ENCODE measurements at regions not wholly inside any gene's neighbourhood (a gene's known extent, or its start where the extent isn't known, plus 50 kb on each side); places are given as distances from the start of the nearest gene placed in this dataset.

- Mint-ChIP-seq H3K4me1 (no peaks in the 10 kb centered on the region), H3K36me3 (no peaks in the 10 kb centered on the region), H3K4me3 (no peak overlapping the region), H3K27ac (no peak overlapping the region), H3K9me3 (peaks cover 21% of the 10 kb centered on the region)
- ATAC-seq: no peak
- no peak for DNase-seq (ENCODE audit: low spot score in 2 of 2)
These were observed 683.2 kb upstream of the BRINP3 start for GRCh38 chr1:191160837-191161236.

DNA sequence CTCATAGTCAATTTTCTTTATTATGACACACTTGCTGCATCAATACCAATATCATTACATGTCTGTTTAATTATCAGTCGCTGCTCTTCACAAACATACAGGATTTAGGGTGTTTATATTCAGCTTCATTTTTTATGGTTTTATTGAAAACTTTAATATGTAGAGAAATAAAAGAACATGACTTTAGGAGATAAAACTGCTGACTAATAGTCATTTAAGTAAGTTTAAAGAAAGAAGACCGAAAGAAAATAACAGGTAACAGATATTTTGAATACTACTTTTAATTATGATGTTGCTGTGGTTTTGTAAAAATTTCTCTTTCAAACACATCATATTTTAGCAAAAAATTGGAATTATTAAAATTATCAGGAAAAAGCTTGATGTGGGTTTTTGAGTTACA is 685.1 kb upstream of the BRINP3 start:
- ATAC-seq (no peak), DNase-seq (ENCODE audit: low spot score in 2 of 2) (no peak)
- Mint-ChIP-seq H3K27ac (no peak overlapping the region), H3K36me3 (no peaks in the 10 kb centered on the region), H3K9me3 (peaks cover 13% of the 10 kb centered on the region), H3K4me1 (no peaks in the 10 kb centered on the region), H3K4me3 (no peak overlapping the region)

DNA sequence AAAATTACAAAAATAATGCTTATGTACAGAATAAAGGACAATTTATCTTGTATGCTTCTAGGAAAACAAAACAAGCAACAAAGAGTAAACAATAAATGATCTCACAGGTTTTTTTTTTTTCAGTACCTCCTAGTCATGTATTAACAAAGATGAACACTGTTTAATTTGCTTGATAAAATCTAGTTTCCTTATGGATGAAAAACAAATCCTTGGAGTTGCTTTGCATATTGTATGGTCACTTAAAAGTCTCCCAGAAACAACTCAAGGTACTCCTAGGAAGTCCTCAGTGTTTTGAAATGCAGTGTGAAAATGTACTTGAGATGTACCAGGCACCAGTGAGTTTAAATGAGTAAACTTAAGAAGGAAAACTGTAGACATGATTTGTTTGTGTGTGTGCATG is 686.0 kb upstream of the BRINP3 start:
- Mint-ChIP-seq H3K4me3 (no peak overlapping the region), H3K27ac (no peak overlapping the region)
- ATAC-seq: no peak

GRCh38 chr1:191174298-191174697 is 696.6 kb upstream of the BRINP3 start:
- no peak overlapping the region for H3K27ac Mint-ChIP-seq
- no peaks in the 10 kb centered on the region for H3K36me3 Mint-ChIP-seq
- no peak for ATAC-seq
- no peak overlapping the region for H3K4me3 Mint-ChIP-seq
- DNase-seq (ENCODE audit: low spot score in 2 of 2): no peak
- H3K4me1 Mint-ChIP-seq: no peaks in the 10 kb centered on the region
- peaks cover 11% of the 10 kb centered on the region for H3K9me3 Mint-ChIP-seq

More for the DNA sequence above, 686.0 kb upstream of the BRINP3 start:
- H3K4me1 Mint-ChIP-seq: no peaks in the 10 kb centered on the region
- peaks cover 9% of the 10 kb centered on the region for H3K9me3 Mint-ChIP-seq
- no peaks in the 10 kb centered on the region for H3K36me3 Mint-ChIP-seq
- DNase-seq (ENCODE audit: low spot score in 2 of 2): no peak

DNA sequence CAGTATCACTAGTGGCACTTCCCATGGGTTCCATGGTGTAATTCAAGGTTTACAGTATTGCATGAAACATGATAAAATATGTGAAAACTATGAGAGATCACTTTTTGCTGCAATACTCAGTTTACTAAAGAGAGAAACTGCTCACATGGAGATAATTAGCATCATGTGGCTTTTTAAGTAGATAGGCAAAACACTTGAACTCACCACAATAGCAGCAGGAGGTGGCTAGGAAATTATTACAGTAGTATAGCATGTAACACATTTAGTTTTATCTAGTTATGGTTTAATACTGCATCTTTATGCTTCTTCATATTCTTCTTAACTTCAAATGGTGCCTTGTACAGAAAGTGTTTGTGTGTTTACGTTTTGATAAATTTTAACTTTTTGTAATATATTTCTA is 698.5 kb upstream of the BRINP3 start:
- H3K27ac Mint-ChIP-seq: no peak overlapping the region
- ATAC-seq (no peak), DNase-seq (ENCODE audit: low spot score in 2 of 2) (no peak)
- no peak overlapping the region for H3K4me3 Mint-ChIP-seq
- H3K4me1 Mint-ChIP-seq: no peaks in the 10 kb centered on the region
- H3K9me3 Mint-ChIP-seq: peaks cover 13% of the 10 kb centered on the region
- no peaks in the 10 kb centered on the region for H3K36me3 Mint-ChIP-seq

GRCh38 chr1:191206513-191207207 is 729.0 kb upstream of the BRINP3 start:
- Mint-ChIP-seq H3K4me3 (no peak overlapping the region), H3K4me1 (no peaks in the 10 kb centered on the region), H3K27ac (no peak overlapping the region), H3K9me3 (peaks cover 6% of the 10 kb centered on the region), H3K36me3 (no peaks in the 10 kb centered on the region)
- ATAC-seq (no peak), DNase-seq (ENCODE audit: low spot score in 2 of 2) (no peak)

DNA sequence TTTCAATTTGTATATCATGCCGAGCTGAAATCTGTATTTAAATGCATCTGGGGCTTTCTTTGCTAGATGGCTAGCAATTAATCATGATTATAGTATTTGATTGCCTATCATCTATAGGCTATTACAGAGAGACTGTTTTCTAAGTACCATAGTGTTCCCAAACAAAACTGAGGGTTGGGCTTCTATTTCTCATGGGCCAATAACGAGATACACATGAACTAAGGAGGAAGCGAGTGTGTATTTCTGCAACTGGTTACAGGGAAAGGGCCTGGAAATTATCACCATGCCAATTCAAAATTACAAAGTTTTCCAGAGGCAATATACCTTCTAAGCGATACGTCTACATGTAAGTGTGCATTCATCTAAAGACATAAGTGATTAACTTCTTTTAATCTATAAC is 744.5 kb upstream of the BRINP3 start:
- H3K4me3 Mint-ChIP-seq: no peak overlapping the region
- H3K27ac Mint-ChIP-seq: no peak overlapping the region
- H3K4me1 Mint-ChIP-seq: no peaks in the 10 kb centered on the region
- H3K36me3 Mint-ChIP-seq: no peaks in the 10 kb centered on the region
- no peak for ATAC-seq
- H3K9me3 Mint-ChIP-seq: peaks cover 22% of the 10 kb centered on the region
- no peak for DNase-seq (ENCODE audit: low spot score in 2 of 2)

GRCh38 chr1:191240925-191241324 is 763.3 kb upstream of the BRINP3 start:
- Mint-ChIP-seq H3K36me3 (no peaks in the 10 kb centered on the region), H3K27ac (no peak overlapping the region), H3K4me1 (no peaks in the 10 kb centered on the region), H3K9me3 (peaks cover 9% of the 10 kb centered on the region), H3K4me3 (no peak overlapping the region)
- no peak for DNase-seq (ENCODE audit: low spot score in 2 of 2)
- no peak for ATAC-seq

DNA sequence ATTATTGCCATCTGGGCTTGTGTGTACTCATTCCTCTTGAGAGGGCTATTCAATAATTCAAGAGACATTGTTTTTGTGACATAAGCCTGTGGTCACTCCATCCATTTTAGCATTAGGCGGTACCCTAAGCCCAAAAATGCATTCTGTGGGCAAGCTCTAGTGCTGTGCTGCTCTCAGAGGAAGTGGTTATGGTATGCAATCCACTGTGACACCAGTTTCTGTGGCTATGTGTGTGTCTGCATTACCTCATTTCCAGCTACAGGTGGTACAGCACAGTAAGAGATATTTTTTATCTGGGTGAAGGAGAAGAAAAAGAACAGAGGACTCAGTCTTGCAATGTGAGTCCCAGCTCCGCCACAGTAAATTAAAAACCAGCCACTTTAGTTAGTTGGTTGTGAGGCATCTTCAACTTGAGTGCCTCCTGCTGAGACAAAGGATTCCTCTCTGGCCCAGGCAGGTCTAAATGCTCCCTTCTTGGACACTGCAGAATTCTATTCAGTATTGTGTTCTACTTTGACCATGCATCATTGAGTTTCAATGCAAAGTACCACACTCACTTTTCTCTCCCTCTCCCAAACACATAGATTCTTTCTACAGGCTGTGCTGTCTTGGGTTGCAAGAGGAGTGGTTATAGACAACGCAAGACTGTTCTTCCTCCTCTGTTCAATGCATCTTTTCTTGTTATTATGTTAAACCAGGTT is 777.8 kb upstream of the BRINP3 start:
- H3K4me3 Mint-ChIP-seq: no peak overlapping the region
- H3K36me3 Mint-ChIP-seq: no peaks in the 10 kb centered on the region
- no peak for ATAC-seq
- H3K27ac Mint-ChIP-seq: no peak overlapping the region
- H3K4me1 Mint-ChIP-seq: no peaks in the 10 kb centered on the region
- DNase-seq (ENCODE audit: low spot score in 2 of 2): no peak
- H3K9me3 Mint-ChIP-seq: peaks cover 34% of the 10 kb centered on the region

GRCh38 chr1:191256917-191257316 is 779.3 kb upstream of the BRINP3 start:
- no peak overlapping the region for H3K4me3 Mint-ChIP-seq
- H3K36me3 Mint-ChIP-seq: no peaks in the 10 kb centered on the region
- DNase-seq (ENCODE audit: low spot score in 2 of 2) (no peak), ATAC-seq (no peak)
- no peak overlapping the region for H3K27ac Mint-ChIP-seq
- H3K9me3 Mint-ChIP-seq: peaks cover 31% of the 10 kb centered on the region
- H3K4me1 Mint-ChIP-seq: no peaks in the 10 kb centered on the region

GRCh38 chr1:191260056-191260455 is 782.4 kb upstream of the BRINP3 start:
- Mint-ChIP-seq H3K9me3 (peaks cover 16% of the 10 kb centered on the region), H3K36me3 (no peaks in the 10 kb centered on the region), H3K4me3 (no peak overlapping the region), H3K27ac (no peak overlapping the region), H3K4me1 (no peaks in the 10 kb centered on the region)
- ATAC-seq (no peak), DNase-seq (ENCODE audit: low spot score in 2 of 2) (no peak)

DNA sequence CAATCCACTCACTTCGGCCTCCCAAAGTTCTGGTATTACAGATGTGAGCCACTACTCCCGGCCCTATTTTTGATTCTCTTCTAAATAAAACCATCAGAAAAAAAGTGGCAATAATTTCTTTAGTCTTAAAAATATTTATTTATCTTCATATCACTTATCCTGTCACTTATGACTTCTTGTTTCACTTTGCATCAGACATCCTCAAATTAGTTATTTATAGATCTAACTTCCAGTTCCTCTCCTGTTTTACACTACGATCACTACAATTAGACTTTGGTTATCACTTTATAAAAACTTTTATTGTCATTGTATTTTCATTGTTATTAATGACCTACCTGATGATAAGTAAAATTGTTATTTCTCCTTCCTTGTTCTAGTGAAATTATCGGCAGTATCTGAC is 783.4 kb upstream of the BRINP3 start:
- ATAC-seq: no peak
- DNase-seq (ENCODE audit: low spot score in 2 of 2): no peak
- H3K36me3 Mint-ChIP-seq: no peaks in the 10 kb centered on the region
- H3K27ac Mint-ChIP-seq: no peak overlapping the region
- no peak overlapping the region for H3K4me3 Mint-ChIP-seq
- H3K9me3 Mint-ChIP-seq: peaks cover 18% of the 10 kb centered on the region
- no peaks in the 10 kb centered on the region for H3K4me1 Mint-ChIP-seq

DNA sequence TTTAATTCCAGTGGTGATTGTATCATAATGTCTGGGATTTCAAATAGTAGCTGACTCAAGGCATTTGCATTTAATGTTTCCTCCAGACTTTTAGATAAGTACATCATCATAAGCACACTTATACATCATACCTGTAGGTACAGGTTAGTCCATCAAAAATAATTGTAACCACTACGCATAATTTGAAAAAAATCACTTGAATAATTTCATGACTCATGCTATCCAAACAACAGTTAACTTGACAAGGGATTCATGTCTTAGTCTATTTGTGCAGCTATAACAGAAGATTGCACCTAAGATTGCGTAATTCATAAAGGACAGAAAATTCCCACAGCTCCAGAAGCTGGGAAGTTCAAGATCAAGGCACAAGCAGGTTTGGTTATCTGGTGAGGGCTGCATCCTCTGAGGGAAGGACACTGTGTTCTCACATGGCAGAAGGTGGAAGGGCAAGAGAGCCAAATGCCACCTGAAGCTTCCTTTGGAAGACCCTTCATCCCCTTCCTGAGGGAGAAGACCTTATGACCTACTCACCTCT is 801.7 kb upstream of the BRINP3 start:
- Mint-ChIP-seq H3K9me3 (peaks cover 20% of the 10 kb centered on the region), H3K4me1 (no peaks in the 10 kb centered on the region), H3K36me3 (no peaks in the 10 kb centered on the region), H3K27ac (no peak overlapping the region), H3K4me3 (no peak overlapping the region)
- ATAC-seq (no peak), DNase-seq (ENCODE audit: low spot score in 2 of 2) (no peak)

DNA sequence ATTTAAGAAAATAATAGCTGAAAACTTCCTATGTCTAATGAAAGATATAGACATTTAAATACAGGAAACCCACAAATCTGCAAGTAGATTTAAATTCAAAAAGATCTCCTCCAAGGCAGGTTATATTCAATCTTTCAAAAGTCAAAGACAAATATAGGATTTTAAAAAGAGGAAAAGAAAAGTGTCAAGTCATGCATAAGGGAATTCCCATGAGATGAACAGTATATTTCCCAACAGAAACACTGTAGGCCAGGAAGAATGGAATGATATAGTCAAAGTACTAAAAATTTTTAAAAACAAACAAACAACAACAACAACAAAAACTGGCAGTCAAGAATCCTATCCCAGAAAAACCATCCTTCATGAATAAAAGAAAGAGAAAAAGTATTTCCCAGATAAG is 806.5 kb upstream of the BRINP3 start:
- H3K9me3 Mint-ChIP-seq: peaks cover 21% of the 10 kb centered on the region
- H3K27ac Mint-ChIP-seq: no peak overlapping the region
- DNase-seq (ENCODE audit: low spot score in 2 of 2) (no peak), ATAC-seq (no peak)
- no peak overlapping the region for H3K4me3 Mint-ChIP-seq
- H3K4me1 Mint-ChIP-seq: no peaks in the 10 kb centered on the region
- no peaks in the 10 kb centered on the region for H3K36me3 Mint-ChIP-seq

DNA sequence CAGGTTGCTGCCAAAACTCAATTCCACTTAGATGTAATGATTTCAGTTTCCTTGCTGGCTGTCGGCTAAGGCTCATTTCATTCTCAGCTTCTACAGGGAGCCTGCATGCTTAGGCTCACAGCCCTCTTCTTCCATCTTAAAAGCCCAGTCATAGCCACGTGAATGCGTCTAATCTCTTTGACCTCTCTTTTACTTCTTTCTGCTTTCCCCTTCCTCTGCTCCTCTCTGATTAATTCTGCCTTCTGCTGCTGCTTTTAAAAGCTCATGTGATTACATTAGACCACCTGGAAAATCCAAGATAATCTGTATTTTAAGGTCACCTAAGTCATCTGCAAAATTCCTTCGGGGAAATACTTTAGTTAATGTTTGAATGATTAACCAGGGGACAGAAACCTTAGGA is 812.8 kb upstream of the BRINP3 start:
- Mint-ChIP-seq H3K4me3 (no peak overlapping the region), H3K9me3 (peaks cover 8% of the 10 kb centered on the region), H3K27ac (no peak overlapping the region), H3K4me1 (no peaks in the 10 kb centered on the region), H3K36me3 (no peaks in the 10 kb centered on the region)
- ATAC-seq: no peak
- no peak for DNase-seq (ENCODE audit: low spot score in 2 of 2)

GRCh38 chr1:191305370-191305769 is 827.7 kb upstream of the BRINP3 start:
- ATAC-seq (no peak), DNase-seq (ENCODE audit: low spot score in 2 of 2) (no peak)
- no peaks in the 10 kb centered on the region for H3K4me1 Mint-ChIP-seq
- no peaks in the 10 kb centered on the region for H3K36me3 Mint-ChIP-seq
- no peak overlapping the region for H3K4me3 Mint-ChIP-seq
- peaks cover 24% of the 10 kb centered on the region for H3K9me3 Mint-ChIP-seq
- H3K27ac Mint-ChIP-seq: no peak overlapping the region
